Neural cell (in vitro differentiated cells): ENCODE measurements at regions not wholly inside any gene's neighbourhood (a gene's known extent, or its start where the extent isn't known, plus 50 kb on each side); places are given as distances from the start of the nearest gene placed in this dataset.

Source experiments
- H2AFZ ChIP-seq: fragments of 200-600, 300-800 bp; sonication (generic), shearing (Covaris generic); 2 replicates; pipeline ENCODE4 v1.6.0; 2014; ENCODE audit warnings: low read depth, mild to moderate bottlenecking, antibody characterized with exemption, low read length, moderate library complexity
- H3F3A ChIP-seq: fragments of 200-600 bp; shearing (Covaris generic); 2 replicates; pipeline ENCODE4 v1.6.1; 2016; ENCODE audit warnings: mild to moderate bottlenecking, moderate library complexity, mixed read lengths, antibody characterized with exemption, low read length; ENCODE audit not compliant: insufficient read depth, poor library complexity, severe bottlenecking
- H3K27ac ChIP-seq: fragments of 200-600, 300-800 bp; sonication (generic), shearing (Covaris generic); 2 replicates; pipeline ENCODE4 v1.5.1; 2014; ENCODE audit warnings: mild to moderate bottlenecking, low read length, moderate library complexity
- H3K27me3 ChIP-seq: fragments of 300-800, 200-600 bp; sonication (generic), shearing (Covaris generic); 2 replicates; pipeline ENCODE4 v1.6.0; 2014; ENCODE audit warnings: mild to moderate bottlenecking, low read depth, low read length, moderate library complexity; ENCODE audit not compliant: insufficient read depth
- H3K36me3 ChIP-seq: fragments of 300-800, 200-600 bp; sonication (generic), shearing (Covaris generic); 2 replicates; pipeline ENCODE4 v1.5.1; 2014; ENCODE audit warnings: mild to moderate bottlenecking, antibody characterized with exemption, low read length, moderate library complexity; ENCODE audit not compliant: insufficient read depth
- H3K4me2 ChIP-seq: fragments of 300-800, 200-600 bp; sonication (generic), shearing (Covaris generic); 2 replicates; pipeline ENCODE4 v1.6.0; 2014; ENCODE audit warnings: mild to moderate bottlenecking, low read length
- H3K4me3 ChIP-seq: fragments of 300-800, 200-600 bp; sonication (generic), shearing (Covaris generic); 2 replicates; pipeline ENCODE4 v1.5.1; 2014; ENCODE audit warnings: mild to moderate bottlenecking, low read length, moderate library complexity
- H3K79me2 ChIP-seq: fragments of 200-600 bp; shearing (Covaris generic); replicated peaks from 2 replicates; pipeline ENCODE4 v1.6.0; 2014; ENCODE audit warnings: mild to moderate bottlenecking, low read length, moderate library complexity; ENCODE audit not compliant: insufficient read depth
- H3K9ac ChIP-seq: fragments of 300-800, 200-600 bp; sonication (generic), shearing (Covaris generic); 2 replicates; pipeline ENCODE4 v1.6.1; 2016; ENCODE audit warnings: mild to moderate bottlenecking, low read length, mixed read lengths
- H3K9me2 ChIP-seq: fragments of 200-600 bp; shearing (Covaris generic); 2 replicates; pipeline ENCODE4 v1.6.1; 2016; ENCODE audit warnings: mild to moderate bottlenecking, low read length, mixed read lengths; ENCODE audit not compliant: insufficient read depth
- H3K9me3 ChIP-seq: fragments of 200-600, 300-800 bp; sonication (generic), shearing (Covaris generic); 2 replicates; pipeline ENCODE4 v1.6.1; 2016; ENCODE audit warnings: mild to moderate bottlenecking, mixed run types, low read length, moderate library complexity, mixed read lengths
- H4K20me1 ChIP-seq: fragments of 200-600 bp; shearing (Covaris generic); 2 replicates; pipeline ENCODE4 v1.6.1; 2016; ENCODE audit warnings: mild to moderate bottlenecking, mixed run types; ENCODE audit not compliant: insufficient read depth
- CTCF ChIP-seq: fragments of 450-650 bp; IDR thresholded peaks from 2 replicates; pipeline ENCODE4 v1.5.1; 2014; ENCODE audit warnings: antibody characterized with exemption, mild to moderate bottlenecking, moderate library complexity; ENCODE audit not compliant: poor library complexity, severe bottlenecking
- EZH2 ChIP-seq: fragments of 200-600, 300-800 bp; shearing (Covaris generic), sonication (generic); IDR thresholded peaks from 2 replicates; pipeline ENCODE4 v1.6.1; 2014; ENCODE audit warnings: antibody characterized with exemption, low read length, borderline replicate concordance, mild to moderate bottlenecking; ENCODE audit not compliant: insufficient read depth, poor library complexity, severe bottlenecking
- MXI1 ChIP-seq: fragments of 450-650 bp; conservative IDR thresholded peaks from 2 replicates; pipeline ENCODE4 v1.6.1; 2014; ENCODE audit warnings: antibody characterized with exemption, mild to moderate bottlenecking; ENCODE audit not compliant: poor library complexity, severe bottlenecking
- RAD21 ChIP-seq: fragments of 450-650 bp; conservative IDR thresholded peaks from 2 replicates; pipeline ENCODE4 v1.6.1; 2014; ENCODE audit warnings: antibody characterized with exemption, mild to moderate bottlenecking, moderate library complexity
- REST ChIP-seq: IDR thresholded peaks from 2 replicates; pipeline ENCODE4 v1.6.1; 2012; ENCODE audit warnings: borderline replicate concordance
- SMC3 ChIP-seq: fragments of 450-650 bp; conservative IDR thresholded peaks from 2 replicates; pipeline ENCODE4 v1.6.1; 2014; ENCODE audit warnings: antibody characterized with exemption, mild to moderate bottlenecking, moderate library complexity; ENCODE audit not compliant: poor library complexity
- TAF1 ChIP-seq: IDR thresholded peaks from 2 replicates; pipeline ENCODE4 v1.6.1; 2012; ENCODE audit warnings: low read depth

- no peak overlapping the region for H2AFZ ChIP-seq
- H3K79me2 ChIP-seq = no peaks in the 10 kb centered on the region
- no peaks in the 10 kb centered on the region for H3K9me3 ChIP-seq
- H3K9ac ChIP-seq = no peak overlapping the region
- H3K36me3 ChIP-seq = no peaks in the 10 kb centered on the region
- H3F3A ChIP-seq = no peaks in the 10 kb centered on the region
- no peak overlapping the region for H3K4me3 ChIP-seq
- H4K20me1 ChIP-seq = no peaks in the 10 kb centered on the region
- no peaks in the 10 kb centered on the region for H3K27me3 ChIP-seq
- no peaks in the 10 kb centered on the region for H3K9me2 ChIP-seq
- no peak overlapping the region for H3K4me2 ChIP-seq
- TF ChIP-seq CTCF = no peak
- no peak for TF ChIP-seq REST
- no peak for TF ChIP-seq TAF1
- no peak for TF ChIP-seq EZH2
- no peak for TF ChIP-seq SMC3
- TF ChIP-seq RAD21 = no peak
- H3K27ac ChIP-seq = no peak overlapping the region
These were observed 210.2 kb downstream of the TLE3 start for GRCh38 chr15:69887553-69887952.

DNA sequence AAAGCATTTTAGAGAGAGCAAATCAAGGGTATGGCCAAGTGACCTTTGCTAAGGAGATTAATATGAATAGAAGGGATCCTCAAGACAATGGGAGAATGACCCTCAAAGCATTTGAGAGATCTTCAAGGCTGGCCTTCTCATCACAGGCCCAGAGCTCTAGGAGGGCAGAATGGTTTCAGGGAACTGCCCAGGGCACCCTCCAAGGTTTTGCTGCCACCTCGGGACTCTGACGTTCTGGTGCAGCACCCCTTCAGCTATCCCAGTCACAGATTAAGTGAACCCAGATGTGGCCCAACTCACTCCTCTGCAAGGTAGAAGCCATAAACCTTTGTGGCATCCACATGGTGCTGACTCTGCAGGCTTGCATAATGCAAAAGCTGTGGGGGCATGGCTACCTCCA lies 209.3 kb downstream of the TLE3 start:
- H3K4me3 ChIP-seq = no peak overlapping the region
- no peak for TF ChIP-seq EZH2
- TF ChIP-seq RAD21 = no peak
- no peak for TF ChIP-seq CTCF
- TF ChIP-seq REST = no peak
- no peak for TF ChIP-seq MXI1
- TF ChIP-seq TAF1 = no peak

More for the DNA sequence above, 209.3 kb downstream of the TLE3 start:
- Histone ChIP-seq H4K20me1 (no peaks in the 10 kb centered on the region), H3K9me2 (no peaks in the 10 kb centered on the region), H3K4me2 (no peak overlapping the region), H3F3A (no peaks in the 10 kb centered on the region), H3K9me3 (no peaks in the 10 kb centered on the region), H3K27ac (no peak overlapping the region), H2AFZ (no peak overlapping the region), H3K9ac (no peak overlapping the region), H3K27me3 (no peaks in the 10 kb centered on the region), H3K36me3 (no peaks in the 10 kb centered on the region), H3K79me2 (no peaks in the 10 kb centered on the region)
